ENCODE measurements at regions not wholly inside any gene's neighbourhood (a gene's known extent, or its start where the extent isn't known, plus 50 kb on each side); places are given as distances from the start of the nearest gene placed in this dataset.

DNA sequence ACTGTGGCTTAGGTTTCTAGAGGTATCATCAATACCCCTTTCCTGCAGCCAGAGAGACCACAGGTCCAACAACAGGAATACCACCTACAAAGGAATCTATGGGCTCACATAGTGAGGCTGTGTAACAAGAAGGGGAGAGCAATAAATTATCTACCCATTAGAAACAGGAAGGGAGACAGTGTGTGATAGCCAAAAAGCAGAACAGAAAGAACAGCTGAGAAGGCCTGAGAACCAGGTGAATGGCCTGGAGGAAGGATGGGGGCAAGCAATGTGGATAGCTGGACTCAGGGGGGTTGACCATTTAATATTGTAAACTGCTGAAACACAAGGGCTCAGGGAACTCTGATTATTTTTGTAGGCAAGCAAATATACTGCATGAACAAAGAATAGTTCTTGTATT is 628.2 kb downstream of the COL12A1 start:
- H3K9me3 ChIP-seq (ENCODE audit: low read length) = no peaks in the 10 kb centered on the region
- ChIA-PET POLR2A (ENCODE audit: unreplicated experiment) (interaction anchor here (0.6 kb wide), 1 partner anchor 25 kb away, joined by 5 read pairs; no protein-coding TSS in a partner anchor), CTCF (no interaction called here)
- no peaks in the 10 kb centered on the region for H3K36me3 ChIP-seq (ENCODE audit: low read depth, low read length)
- H3F3A ChIP-seq (ENCODE audit: low read length, unreplicated experiment) = no peaks in the 10 kb centered on the region
- H4K20me1 ChIP-seq (ENCODE audit: low read length) = no peaks in the 10 kb centered on the region
- H3K4me1 ChIP-seq (ENCODE audit: insufficient read depth, low read length) = no peaks in the 10 kb centered on the region
- no peak for TF ChIP-seq EZH2 (IDR thresholded peaks at IDR 0.05; ENCODE audit: low read length, unreplicated experiment)
- TF ChIP-seq, protein P1, sequence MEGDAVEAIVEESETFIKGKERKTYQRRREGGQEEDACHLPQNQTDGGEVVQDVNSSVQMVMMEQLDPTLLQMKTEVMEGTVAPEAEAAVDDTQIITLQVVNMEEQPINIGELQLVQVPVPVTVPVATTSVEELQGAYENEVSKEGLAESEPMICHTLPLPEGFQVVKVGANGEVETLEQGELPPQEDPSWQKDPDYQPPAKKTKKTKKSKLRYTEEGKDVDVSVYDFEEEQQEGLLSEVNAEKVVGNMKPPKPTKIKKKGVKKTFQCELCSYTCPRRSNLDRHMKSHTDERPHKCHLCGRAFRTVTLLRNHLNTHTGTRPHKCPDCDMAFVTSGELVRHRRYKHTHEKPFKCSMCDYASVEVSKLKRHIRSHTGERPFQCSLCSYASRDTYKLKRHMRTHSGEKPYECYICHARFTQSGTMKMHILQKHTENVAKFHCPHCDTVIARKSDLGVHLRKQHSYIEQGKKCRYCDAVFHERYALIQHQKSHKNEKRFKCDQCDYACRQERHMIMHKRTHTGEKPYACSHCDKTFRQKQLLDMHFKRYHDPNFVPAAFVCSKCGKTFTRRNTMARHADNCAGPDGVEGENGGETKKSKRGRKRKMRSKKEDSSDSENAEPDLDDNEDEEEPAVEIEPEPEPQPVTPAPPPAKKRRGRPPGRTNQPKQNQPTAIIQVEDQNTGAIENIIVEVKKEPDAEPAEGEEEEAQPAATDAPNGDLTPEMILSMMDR (conservative IDR thresholded peaks at IDR 0.05; ENCODE audit: low read depth, low read length) = no peak
- no peak for TF ChIP-seq EZH2phosphoT487 (IDR thresholded peaks at IDR 0.05; ENCODE audit: borderline replicate concordance, low read length)
- no peak overlapping the region for H3K4me2 ChIP-seq (ENCODE audit: low read length)
- no TSS peak for BruUV-seq (replicated peaks)
- no peaks in the 10 kb centered on the region for H3K27me3 ChIP-seq (ENCODE audit: low read length)
- H3K9ac ChIP-seq (ENCODE audit: low read length) = no peak overlapping the region
- no peaks in the 10 kb centered on the region for H3K9me2 ChIP-seq (replicated peaks; ENCODE audit: low read length)
- H3K79me2 ChIP-seq (ENCODE audit: low read length) = no peaks in the 10 kb centered on the region
- ATAC-seq (no peak), DNase-seq (no peak)
- H3K4me3 ChIP-seq (ENCODE audit: low read length) = no peak overlapping the region
- no peak overlapping the region for H3K27ac ChIP-seq (ENCODE audit: low read length)
- intact Hi-C loops (cut with micrococcal nuclease) = no loop called here
- no peak overlapping the region for H2AFZ ChIP-seq (ENCODE audit: low read length)

DNA sequence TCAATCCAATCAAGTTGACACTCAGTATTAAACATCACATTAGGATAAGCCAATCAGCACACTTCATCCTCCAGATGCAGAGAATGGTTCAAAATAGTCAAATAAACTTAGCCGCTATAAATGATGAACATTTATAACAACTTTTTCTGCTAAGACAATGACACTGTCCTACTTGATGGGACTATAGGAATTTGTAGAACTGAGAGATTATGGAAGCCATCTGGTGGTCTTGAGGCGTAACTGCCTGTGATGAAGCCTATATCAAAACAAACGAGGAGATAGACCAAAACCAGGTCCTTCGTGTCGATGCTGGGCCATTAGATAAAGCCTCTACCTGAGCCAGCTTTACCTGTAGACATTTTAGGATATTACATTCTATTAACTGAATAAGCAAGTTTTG is 631.1 kb downstream of the COL12A1 start:
- no peak overlapping the region for H3K9ac ChIP-seq (ENCODE audit: low read length)
- intact Hi-C loops (cut with micrococcal nuclease) = loop anchor here (2.0 kb wide), 1 partner anchor 166 kb away; no protein-coding TSS in a partner anchor

DNA sequence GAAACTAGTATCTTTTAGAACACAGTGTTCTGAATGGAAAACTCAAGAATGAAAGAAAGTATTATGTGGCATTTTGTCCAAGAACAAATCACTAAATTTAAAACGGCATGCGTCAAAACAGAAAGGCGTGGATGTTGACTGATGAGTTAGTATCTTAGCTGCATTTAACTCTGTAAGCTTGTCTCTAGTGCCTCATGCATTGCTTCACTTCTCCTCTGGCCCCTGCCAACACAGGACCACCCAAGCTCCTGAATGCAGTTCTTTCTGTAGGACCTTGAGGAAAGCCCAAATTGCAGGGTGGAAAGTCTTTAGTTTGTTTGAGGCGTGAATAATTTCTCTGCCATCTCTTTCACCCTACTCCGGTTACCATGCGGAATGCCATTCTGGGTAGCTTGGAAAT is 632.2 kb downstream of the COL12A1 start:
- Histone ChIP-seq H2AFZ (ENCODE audit: low read length) (no peak overlapping the region), H3K36me3 (ENCODE audit: low read depth, low read length) (no peaks in the 10 kb centered on the region), H3K9me2 (replicated peaks; ENCODE audit: low read length) (no peaks in the 10 kb centered on the region), H3K27ac (ENCODE audit: low read length) (no peak overlapping the region), H3K79me2 (ENCODE audit: low read length) (no peaks in the 10 kb centered on the region), H3K4me1 (ENCODE audit: insufficient read depth, low read length) (no peaks in the 10 kb centered on the region), H3K4me2 (ENCODE audit: low read length) (no peak overlapping the region), H3K27me3 (ENCODE audit: low read length) (no peaks in the 10 kb centered on the region), H3K9ac (ENCODE audit: low read length) (no peak overlapping the region), H3K4me3 (ENCODE audit: low read length) (no peak overlapping the region), H3K9me3 (ENCODE audit: low read length) (no peaks in the 10 kb centered on the region), H4K20me1 (ENCODE audit: low read length) (no peaks in the 10 kb centered on the region), H3F3A (ENCODE audit: low read length, unreplicated experiment) (no peaks in the 10 kb centered on the region)
- BruUV-seq (replicated peaks) = no TSS peak
- POLR2A ChIA-PET (ENCODE audit: unreplicated experiment) = no interaction called here
- no peak for TF ChIP-seq EZH2 (IDR thresholded peaks at IDR 0.05; ENCODE audit: low read length, unreplicated experiment)
- no peak for TF ChIP-seq EZH2phosphoT487 (IDR thresholded peaks at IDR 0.05; ENCODE audit: borderline replicate concordance, low read length)
- TF ChIP-seq, protein P1 (conservative IDR thresholded peaks at IDR 0.05; ENCODE audit: low read depth, low read length) = no peak
- DNase-seq = no peak
- ATAC-seq = no peak
- CTCF ChIA-PET = no interaction called here
- intact Hi-C loops (cut with micrococcal nuclease) = loop anchor here (2.0 kb wide), 1 partner anchor 165 kb away; no protein-coding TSS in a partner anchor

More for the DNA sequence above, 631.1 kb downstream of the COL12A1 start:
- POLR2A ChIA-PET (ENCODE audit: unreplicated experiment) = no interaction called here
- Histone ChIP-seq H3K9me3 (ENCODE audit: low read length) (no peaks in the 10 kb centered on the region), H2AFZ (ENCODE audit: low read length) (no peak overlapping the region), H3K4me1 (ENCODE audit: insufficient read depth, low read length) (no peaks in the 10 kb centered on the region), H3K4me2 (ENCODE audit: low read length) (no peak overlapping the region), H3K79me2 (ENCODE audit: low read length) (no peaks in the 10 kb centered on the region), H4K20me1 (ENCODE audit: low read length) (no peaks in the 10 kb centered on the region), H3K9me2 (replicated peaks; ENCODE audit: low read length) (no peaks in the 10 kb centered on the region), H3K4me3 (ENCODE audit: low read length) (no peak overlapping the region), H3K27ac (ENCODE audit: low read length) (no peak overlapping the region), H3K27me3 (ENCODE audit: low read length) (no peaks in the 10 kb centered on the region), H3F3A (ENCODE audit: low read length, unreplicated experiment) (no peaks in the 10 kb centered on the region), H3K36me3 (ENCODE audit: low read depth, low read length) (no peaks in the 10 kb centered on the region)
- ATAC-seq (peak; percentile 59), DNase-seq (peak; percentile 39)
- TF ChIP-seq EZH2 (IDR thresholded peaks at IDR 0.05; ENCODE audit: low read length, unreplicated experiment) = no peak
- TF ChIP-seq, protein P1 (conservative IDR thresholded peaks at IDR 0.05; ENCODE audit: low read depth, low read length) = peak; percentile 60
- CTCF ChIA-PET = no interaction called here
- no TSS peak for BruUV-seq (replicated peaks)
